EH (cell line): ENCODE measurements at regions not wholly inside any gene's neighbourhood (a gene's known extent, or its start where the extent isn't known, plus 50 kb on each side); places are given as distances from the start of the nearest gene placed in this dataset.

ENCODE experiments used
- DNase-seq: peaks from one replicate; pipeline ENCODE4 v3.0.0-alpha.2; 2015; ENCODE audit warnings: low read depth

GRCh38 chr20:59376109-59376841 is 75.9 kb downstream of the EDN3 start:
- DNase-seq: no peak

GRCh38 chr20:59376998-59377397 is 76.6 kb downstream of the EDN3 start:
- no peak for DNase-seq

- no peak for DNase-seq
These were observed 77.4 kb downstream of the EDN3 start for GRCh38 chr20:59377842-59378241.

GRCh38 chr20:59378396-59378795 is 78.0 kb downstream of the EDN3 start:
- DNase-seq: no peak

GRCh38 chr20:59378966-59379365 is 78.6 kb downstream of the EDN3 start:
- peak; percentile 9 for DNase-seq

GRCh38 chr20:59381689-59382088 is 81.3 kb downstream of the EDN3 start:
- DNase-seq: no peak

- DNase-seq: no peak
These were observed 81.8 kb downstream of the EDN3 start for GRCh38 chr20:59382157-59382725.

GRCh38 chr20:59382907-59383306 is 82.5 kb downstream of the EDN3 start:
- DNase-seq: no peak

GRCh38 chr20:59385038-59385437 is 84.6 kb downstream of the EDN3 start:
- no peak for DNase-seq

GRCh38 chr20:59385480-59385879 is 85.1 kb downstream of the EDN3 start:
- DNase-seq: no peak

GRCh38 chr20:59386809-59387208 is 86.4 kb downstream of the EDN3 start:
- DNase-seq: peak; percentile 5

- no peak for DNase-seq
These were observed 87.5 kb downstream of the EDN3 start for GRCh38 chr20:59387891-59388290.

- DNase-seq: no peak
These were observed 88.0 kb downstream of the EDN3 start for GRCh38 chr20:59388402-59388801.

GRCh38 chr20:59390437-59390836 is 90.0 kb downstream of the EDN3 start:
- no peak for DNase-seq

- no peak for DNase-seq
These were observed 91.6 kb downstream of the EDN3 start for GRCh38 chr20:59391975-59392374.

- no peak for DNase-seq
These were observed 92.3 kb downstream of the EDN3 start for GRCh38 chr20:59392736-59393135.

- no peak for DNase-seq
These were observed 92.7 kb downstream of the EDN3 start for GRCh38 chr20:59393142-59393541.

GRCh38 chr20:59395729-59396128 is 95.3 kb downstream of the EDN3 start:
- no peak for DNase-seq

GRCh38 chr20:59398537-59399205 is 98.3 kb downstream of the EDN3 start:
- no peak for DNase-seq

- no peak for DNase-seq
These were observed 99.2 kb downstream of the EDN3 start for GRCh38 chr20:59399426-59400099.

GRCh38 chr20:59400708-59401107 is 100.3 kb downstream of the EDN3 start:
- DNase-seq: no peak

- no peak for DNase-seq
These were observed 102.3 kb downstream of the EDN3 start for GRCh38 chr20:59402681-59403080.
